NB4 (cell line): ENCODE measurements at regions not wholly inside any gene's neighbourhood (a gene's known extent, or its start where the extent isn't known, plus 50 kb on each side); places are given as distances from the start of the nearest gene placed in this dataset.

ENCODE experiments used
- DNase-seq: peaks from one replicate; pipeline ENCODE4 v3.0.0; 2010; ENCODE audit warnings: low read depth
- H3K4me3 ChIP-seq: one replicate; pipeline ENCODE4 v1.5.1; 2011; ENCODE audit warnings: mild to moderate bottlenecking, low read depth, low read length, moderate library complexity
- CTCF ChIP-seq: IDR thresholded peaks from one replicate; pipeline ENCODE4 v1.5.1; 2012; ENCODE audit warnings: low read depth, low read length
- MAX ChIP-seq: IDR thresholded peaks from 2 replicates; pipeline ENCODE4 v1.6.1; 2011; ENCODE audit warnings: low read depth, low read length
- MYC ChIP-seq: IDR thresholded peaks from 2 replicates; pipeline ENCODE4 v1.6.1; 2011; ENCODE audit warnings: low read depth, low read length
- POLR2A ChIP-seq: IDR thresholded peaks from 2 replicates; pipeline ENCODE4 v1.6.1; 2011; ENCODE audit warnings: mild to moderate bottlenecking; ENCODE audit not compliant: insufficient read length; ENCODE audit errors: extremely low read depth

DNA sequence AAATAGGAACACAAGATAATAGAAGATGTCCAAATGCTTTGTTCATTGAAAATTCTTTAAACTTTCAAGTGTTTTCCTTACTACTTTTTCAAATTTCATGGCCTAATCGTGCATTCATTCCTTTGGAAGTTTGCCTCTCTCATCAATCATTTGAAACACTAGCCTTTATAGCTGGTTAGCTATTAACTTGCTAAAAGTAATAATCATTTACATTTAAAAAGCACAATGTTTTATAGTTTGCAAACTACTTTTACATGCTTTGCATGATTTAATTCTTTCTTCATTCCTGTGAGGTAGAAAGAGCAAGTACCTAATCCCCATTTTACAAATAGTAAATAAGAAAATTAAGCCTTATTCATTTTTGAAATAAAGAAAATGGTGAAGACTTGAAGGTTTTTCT is 137.4 kb upstream of the SLC7A14 start:
- no peak for TF ChIP-seq MAX
- no peak for TF ChIP-seq CTCF
- no peak for TF ChIP-seq POLR2A
- no peak for TF ChIP-seq MYC
- H3K4me3 ChIP-seq, result no peak overlapping the region
- DNase-seq, result no peak

DNA sequence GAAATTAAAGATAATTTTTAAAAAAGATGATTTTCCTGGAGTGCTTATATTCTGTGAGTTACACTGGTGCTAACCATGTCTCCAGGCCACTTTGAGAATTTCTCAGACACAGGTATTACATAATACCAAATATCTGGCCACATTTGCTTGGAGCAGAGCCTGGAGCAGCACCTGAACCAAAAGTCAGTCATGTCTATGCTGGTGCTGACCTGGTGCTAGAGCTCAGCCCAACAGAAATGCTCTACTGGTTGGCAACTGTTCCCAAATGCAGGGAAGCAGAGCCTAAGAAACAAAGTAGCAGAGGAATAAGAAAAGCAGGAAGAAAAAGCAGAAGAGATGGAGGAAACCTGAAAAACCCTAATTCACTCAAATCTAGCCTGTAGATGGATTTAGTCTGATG is 135.7 kb upstream of the SLC7A14 start:
- no peak for DNase-seq
- no peak overlapping the region for H3K4me3 ChIP-seq
- no peak for TF ChIP-seq CTCF
- TF ChIP-seq MYC, result no peak
- no peak for TF ChIP-seq POLR2A
- no peak for TF ChIP-seq MAX

DNA sequence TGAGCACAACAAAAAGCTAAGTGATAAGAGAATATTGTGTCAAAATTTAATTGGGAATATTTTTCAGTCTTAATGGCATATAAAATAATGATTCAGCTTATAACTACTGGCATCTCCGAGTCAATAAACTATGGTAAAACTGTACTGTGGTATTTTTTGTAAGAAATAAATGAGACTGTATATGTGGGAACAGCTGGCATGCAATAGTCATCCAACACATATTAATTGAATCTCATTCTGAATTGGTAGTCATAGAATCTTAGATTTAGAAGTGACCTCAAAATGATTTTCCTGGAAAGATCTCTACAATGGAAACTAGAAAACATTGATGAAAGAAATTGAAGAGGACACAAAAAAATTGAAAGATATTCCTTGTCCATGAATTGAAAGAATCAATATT is 133.4 kb upstream of the SLC7A14 start:
- TF ChIP-seq CTCF (no peak), MAX (no peak), MYC (no peak), POLR2A (no peak)
- DNase-seq, result no peak
- no peak overlapping the region for H3K4me3 ChIP-seq

- TF ChIP-seq MAX, result no peak
- TF ChIP-seq MYC, result no peak
- no peak for TF ChIP-seq CTCF
- TF ChIP-seq POLR2A, result no peak
- H3K4me3 ChIP-seq, result no peak overlapping the region
- no peak for DNase-seq
Observed at GRCh38 chr3:170718848-170719247, 133.0 kb upstream of the SLC7A14 start.

DNA sequence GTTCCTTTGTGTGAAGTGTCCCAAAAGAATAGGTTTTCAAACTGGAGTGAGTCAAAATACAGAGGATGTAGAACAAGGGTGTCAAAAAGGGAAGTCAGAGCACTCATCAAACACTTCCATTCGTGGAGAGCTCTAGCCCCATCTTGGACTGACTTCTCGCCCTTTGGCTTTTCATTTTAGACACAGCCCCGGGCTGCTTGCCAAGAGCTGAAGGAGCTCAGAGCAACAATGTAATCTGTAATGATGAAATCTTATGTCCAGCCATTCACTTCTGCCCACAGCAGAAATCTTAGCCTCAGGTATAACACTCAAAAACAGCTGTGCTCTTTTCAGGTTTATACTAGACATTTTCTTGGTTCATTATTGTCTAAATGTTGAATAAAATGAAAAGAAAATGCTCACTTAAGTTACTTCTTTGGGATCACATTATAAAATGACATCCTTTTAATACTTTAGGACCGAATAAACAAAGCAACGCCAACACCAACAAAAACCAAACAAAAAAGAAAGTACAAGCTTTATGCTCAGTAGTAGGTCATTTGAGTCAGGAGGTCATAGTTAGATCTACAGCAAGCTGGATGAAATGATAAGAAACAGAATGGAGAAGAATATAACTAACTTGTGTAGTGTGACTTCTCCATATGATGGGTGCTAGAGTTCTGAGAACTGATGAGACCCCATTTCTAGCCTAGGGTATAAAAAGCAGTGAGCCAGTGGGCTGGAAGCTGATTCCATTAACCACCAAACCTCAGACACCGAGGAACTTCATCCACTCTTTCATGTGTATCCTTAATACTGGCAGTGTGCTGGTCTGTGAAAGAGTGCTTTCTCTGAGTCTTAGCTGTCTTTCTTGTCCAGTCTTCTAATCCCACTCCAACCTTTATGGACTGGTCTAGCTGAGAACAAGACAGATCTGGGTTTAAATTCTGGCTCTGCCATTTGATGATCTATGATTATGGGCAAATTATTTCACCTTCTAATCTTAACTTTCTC is 131.8 kb upstream of the SLC7A14 start:
- no peak for TF ChIP-seq POLR2A
- no peak for TF ChIP-seq MAX
- TF ChIP-seq CTCF, result no peak
- no peak for TF ChIP-seq MYC
- H3K4me3 ChIP-seq, result no peak overlapping the region
- DNase-seq, result no peak
